Skeletal muscle tissue (tissue), 3 donors: ENCODE measurements at regions not wholly inside any gene's neighbourhood (a gene's known extent, or its start where the extent isn't known, plus 50 kb on each side); places are given as distances from the start of the nearest gene placed in this dataset.
A peak's percentile ranks its signal among the peaks of the same experiment; 100 is the strongest.

Source experiments
- H3K27ac ChIP-seq: one replicate; pipeline ENCODE4 v1.7.0; 2013; ENCODE audit warnings: mild to moderate bottlenecking, low read depth, low read length, inconsistent platforms
- H3K27me3 ChIP-seq, 3 donors: one replicate each; pipeline ENCODE4 v1.7.0; 2013; ENCODE audit warnings: low read length in 3 of 3; ENCODE audit not compliant: control insufficient read depth in 3 of 3, insufficient read depth in 3 of 3
- H3K36me3 ChIP-seq, 3 donors: one replicate each; pipeline ENCODE4 v1.7.0; 2013; ENCODE audit warnings: low read length in 3 of 3; ENCODE audit not compliant: control insufficient read depth in 3 of 3, insufficient read depth in 3 of 3
- H3K4me1 ChIP-seq, 3 donors: one replicate each; pipeline ENCODE4 v1.7.0; 2013; ENCODE audit warnings: low read length in 3 of 3, mild to moderate bottlenecking in 3 of 3; ENCODE audit not compliant: control insufficient read depth in 3 of 3, insufficient read depth in 3 of 3
- H3K4me3 ChIP-seq, 3 donors: one replicate each; pipeline ENCODE4 v1.7.0; 2013; ENCODE audit warnings: low read length in 3 of 3
- H3K9ac ChIP-seq, 3 donors: one replicate each; pipeline ENCODE4 v1.7.0; 2013; ENCODE audit warnings: low read length in 3 of 3, mild to moderate bottlenecking in 3 of 3, moderate library complexity in 2 of 3, low read depth in 1 of 3
- H3K9me3 ChIP-seq, 3 donors: one replicate each; pipeline ENCODE4 v1.7.0; 2013; ENCODE audit warnings: low read length in 3 of 3; ENCODE audit not compliant: control insufficient read depth in 3 of 3
- donor health status: Osteomylitis.

DNA sequence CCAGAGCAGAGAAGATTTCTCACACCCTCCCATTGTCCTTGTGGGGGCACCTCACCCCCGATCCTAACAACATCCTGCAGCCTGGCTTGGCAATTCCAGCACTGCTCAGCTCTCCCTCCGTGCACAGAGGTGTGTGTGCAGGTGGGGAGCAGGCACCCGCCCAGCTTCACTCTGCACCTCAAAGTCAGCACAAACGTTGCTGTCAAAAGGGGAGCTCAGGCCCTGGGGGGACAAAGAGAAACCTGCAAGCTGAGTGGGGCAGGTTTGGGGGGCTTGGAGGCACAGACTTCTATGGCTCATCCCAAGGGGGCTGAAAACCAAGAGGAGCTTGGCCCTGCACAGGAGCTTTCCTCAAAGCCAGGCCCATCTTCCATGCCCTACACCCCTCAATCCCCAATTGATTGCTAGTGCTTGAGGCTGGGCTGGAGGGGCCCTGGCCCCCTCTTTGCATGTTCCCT lies 231.9 kb upstream of the TNRC6C start:
- peaks cover 10 to 22% (median 16%) of the 10 kb centered on the region in 3 donors for H3K4me1 ChIP-seq
- no peaks in the 10 kb centered on the region for H3K9me3 ChIP-seq
- peaks cover 0 to 27% (median 10%) of the 10 kb centered on the region in 3 donors for H3K27me3 ChIP-seq
- no peak overlapping the region for H3K9ac ChIP-seq
- no peak overlapping the region for H3K27ac ChIP-seq
- no peaks in the 10 kb centered on the region for H3K36me3 ChIP-seq
- no peak overlapping the region for H3K4me3 ChIP-seq

DNA sequence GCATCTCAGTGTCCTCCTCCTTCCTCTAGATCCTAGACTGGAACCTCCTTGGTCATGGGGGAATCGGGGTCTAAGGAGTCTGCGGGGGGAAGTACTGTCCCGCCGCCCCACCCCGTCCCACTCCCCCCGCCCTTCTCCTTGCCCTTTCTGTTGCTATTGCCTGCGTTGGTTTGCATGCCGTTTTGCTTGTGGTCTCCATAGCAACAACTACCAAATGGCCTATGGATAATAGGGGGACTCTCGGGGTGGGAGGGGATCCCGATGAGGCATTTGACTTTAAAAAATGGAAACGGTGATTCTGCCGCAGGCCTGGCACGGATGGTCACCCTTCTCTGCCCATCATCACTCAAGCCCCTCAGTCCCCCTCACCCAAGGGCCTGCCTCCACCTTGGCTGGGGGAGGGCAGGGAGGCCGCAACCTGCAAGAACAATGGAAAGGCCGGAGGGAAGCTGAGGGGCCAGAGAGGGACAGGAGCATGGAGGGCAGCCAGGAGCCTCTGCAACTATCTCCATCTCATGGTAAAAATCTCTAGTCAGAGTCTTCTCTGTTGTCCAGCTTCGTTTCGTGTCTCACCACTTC lies 231.4 kb upstream of the TNRC6C start:
- Histone ChIP-seq H3K9ac (peak overlapping the region in 1 of 3 donors; percentile 45), H3K36me3 (no peaks in the 10 kb centered on the region), H3K4me1 (peaks cover 10 to 22% (median 16%) of the 10 kb centered on the region in 3 donors), H3K27me3 (peaks cover 0 to 27% (median 10%) of the 10 kb centered on the region in 3 donors), H3K27ac (peak overlapping the region; percentile 50), H3K9me3 (no peaks in the 10 kb centered on the region), H3K4me3 (no peak overlapping the region)

DNA sequence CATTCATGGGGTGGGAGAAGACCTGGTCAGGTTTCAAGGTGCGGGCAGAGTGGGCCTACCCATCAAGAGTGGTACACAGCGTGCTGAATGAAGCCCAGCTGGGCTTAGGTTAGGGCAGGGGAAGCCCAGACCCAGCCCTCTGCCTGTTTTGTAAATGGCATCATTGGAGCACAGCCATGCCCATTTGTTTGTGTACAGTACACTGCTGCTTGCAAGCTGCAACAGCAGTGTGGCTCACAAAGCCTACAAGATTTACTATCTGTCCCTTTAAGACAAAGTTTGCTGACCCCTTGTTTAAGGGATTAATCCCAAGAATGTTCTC lies 230.1 kb upstream of the TNRC6C start:
- Histone ChIP-seq H3K9ac (peak overlapping the region in 1 of 3 donors; percentile 40), H3K27ac (peak overlapping the region; percentile 50), H3K9me3 (peaks cover 0 to 2% (median 0%) of the 10 kb centered on the region in 3 donors), H3K4me3 (no peak overlapping the region), H3K4me1 (peaks cover 10 to 19% (median 16%) of the 10 kb centered on the region in 3 donors), H3K27me3 (peaks cover 0 to 25% (median 10%) of the 10 kb centered on the region in 3 donors), H3K36me3 (no peaks in the 10 kb centered on the region)

DNA sequence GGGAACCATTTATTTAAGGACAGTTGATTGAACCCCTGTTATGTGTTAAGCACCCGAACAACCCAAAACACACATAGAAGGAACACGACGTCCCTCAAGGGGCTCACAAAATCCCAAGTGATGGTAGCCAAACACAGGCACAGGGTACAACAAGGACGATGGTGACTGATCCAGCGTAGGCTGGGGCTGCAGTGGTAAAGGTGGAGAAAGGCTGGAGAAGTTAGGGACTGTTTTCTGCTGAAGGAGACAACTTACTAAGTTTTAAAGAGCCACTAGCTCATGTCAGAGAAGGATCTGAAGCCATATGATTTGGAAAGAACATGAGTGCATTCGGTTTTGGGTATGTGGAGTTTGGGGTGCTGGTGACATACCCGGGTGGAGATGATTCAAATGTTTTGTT lies 229.6 kb upstream of the TNRC6C start:
- H3K27me3 ChIP-seq, result peaks cover 1 to 25% (median 10%) of the 10 kb centered on the region in 3 donors
- H3K9ac ChIP-seq, result no peak overlapping the region
- peaks cover 11 to 20% (median 16%) of the 10 kb centered on the region in 3 donors for H3K4me1 ChIP-seq
- H3K36me3 ChIP-seq, result no peaks in the 10 kb centered on the region
- H3K27ac ChIP-seq, result no peak overlapping the region
- H3K9me3 ChIP-seq, result peaks cover 0 to 5% (median 2%) of the 10 kb centered on the region in 3 donors
- H3K4me3 ChIP-seq, result no peak overlapping the region

DNA sequence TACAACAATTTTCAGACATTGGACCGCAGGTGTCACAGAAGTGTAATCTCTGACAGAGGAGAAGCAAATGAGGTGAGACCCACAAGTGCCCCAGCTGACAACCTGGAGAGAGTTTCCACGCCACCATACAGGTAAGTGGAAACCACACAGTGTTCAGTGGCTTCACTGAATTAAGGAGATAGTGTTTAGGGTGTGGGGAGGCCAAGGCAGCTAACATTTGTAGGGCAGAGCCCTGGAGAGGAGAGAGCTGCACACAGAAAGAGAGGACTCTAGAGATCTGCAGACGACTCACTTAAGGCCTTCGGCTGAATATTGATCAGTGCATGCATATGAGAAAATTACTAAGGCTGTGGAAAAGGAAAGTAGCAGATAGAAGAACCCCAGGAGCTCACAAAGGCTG lies 228.9 kb upstream of the TNRC6C start:
- no peak overlapping the region for H3K4me3 ChIP-seq
- peaks cover 0 to 5% (median 2%) of the 10 kb centered on the region in 3 donors for H3K9me3 ChIP-seq
- H3K27me3 ChIP-seq, result peaks cover 8 to 25% (median 13%) of the 10 kb centered on the region in 3 donors
- no peak overlapping the region for H3K9ac ChIP-seq
- H3K4me1 ChIP-seq, result peaks cover 18 to 24% (median 21%) of the 10 kb centered on the region in 3 donors
- H3K36me3 ChIP-seq, result no peaks in the 10 kb centered on the region
- no peak overlapping the region for H3K27ac ChIP-seq

DNA sequence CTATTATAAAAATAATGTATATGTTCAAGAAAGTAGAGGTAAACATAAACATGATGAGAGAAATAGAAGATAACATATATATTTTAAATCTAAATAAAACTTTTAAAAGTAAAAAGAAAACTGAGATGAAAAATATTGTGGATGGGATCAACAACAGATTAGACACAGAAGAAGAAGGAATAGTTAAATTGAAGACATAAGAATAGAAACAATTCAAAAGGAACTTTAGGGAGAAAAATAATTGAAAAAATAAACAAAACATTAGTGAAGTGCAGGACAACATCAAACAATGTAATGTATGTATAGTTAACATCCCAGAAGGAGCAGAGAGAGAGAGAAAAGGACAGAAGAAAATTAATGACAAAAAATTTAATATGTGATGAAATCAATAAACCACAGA lies 228.1 kb upstream of the TNRC6C start:
- Histone ChIP-seq H3K27ac (no peak overlapping the region), H3K4me3 (no peak overlapping the region), H3K27me3 (peaks cover 15 to 25% (median 20%) of the 10 kb centered on the region in 3 donors), H3K9ac (no peak overlapping the region), H3K4me1 (peaks cover 26 to 32% (median 28%) of the 10 kb centered on the region in 3 donors), H3K9me3 (peaks cover 0 to 5% (median 2%) of the 10 kb centered on the region in 3 donors), H3K36me3 (no peaks in the 10 kb centered on the region)

DNA sequence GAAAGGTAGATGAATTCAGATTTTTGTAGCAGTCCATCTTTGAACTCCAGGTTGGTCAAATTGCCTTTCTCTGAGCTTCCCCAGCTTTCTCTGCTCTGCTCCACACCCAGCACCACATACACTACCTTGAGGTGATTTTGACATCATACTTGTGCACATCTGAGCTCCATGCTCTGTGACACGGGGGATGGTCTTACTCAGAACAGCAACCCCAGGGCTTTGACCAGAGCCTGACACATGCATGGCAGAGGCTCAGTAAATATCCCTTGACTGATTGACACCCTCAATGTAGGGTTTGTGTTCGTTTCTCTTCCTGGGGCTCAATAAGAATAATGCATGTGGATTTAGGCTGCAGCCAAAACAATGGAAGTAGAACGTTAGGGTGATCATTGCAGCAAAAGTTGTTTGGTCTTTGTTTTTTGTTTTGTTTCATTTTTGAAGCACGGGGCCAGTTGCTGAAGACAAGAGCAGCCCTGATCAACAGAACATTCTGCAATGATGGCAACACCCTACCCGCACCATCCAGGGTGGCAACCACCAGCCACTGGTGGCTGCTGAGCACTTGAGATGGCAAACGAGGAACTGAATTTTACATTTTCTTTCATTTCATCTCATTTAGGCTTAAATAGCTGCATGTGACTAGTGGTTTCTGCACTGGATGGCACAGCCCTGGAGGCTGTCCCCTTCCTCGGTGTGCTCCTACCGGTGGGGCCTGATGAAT lies 224.8 kb upstream of the TNRC6C start:
- Histone ChIP-seq H3K27ac (peak overlapping the region; percentile 51), H3K36me3 (no peaks in the 10 kb centered on the region), H3K27me3 (peaks cover 19 to 31% (median 22%) of the 10 kb centered on the region in 3 donors), H3K9ac (no peak overlapping the region), H3K4me1 (peaks cover 27 to 29% (median 28%) of the 10 kb centered on the region in 3 donors), H3K9me3 (peaks cover 0 to 5% (median 2%) of the 10 kb centered on the region in 3 donors), H3K4me3 (no peak overlapping the region)

DNA sequence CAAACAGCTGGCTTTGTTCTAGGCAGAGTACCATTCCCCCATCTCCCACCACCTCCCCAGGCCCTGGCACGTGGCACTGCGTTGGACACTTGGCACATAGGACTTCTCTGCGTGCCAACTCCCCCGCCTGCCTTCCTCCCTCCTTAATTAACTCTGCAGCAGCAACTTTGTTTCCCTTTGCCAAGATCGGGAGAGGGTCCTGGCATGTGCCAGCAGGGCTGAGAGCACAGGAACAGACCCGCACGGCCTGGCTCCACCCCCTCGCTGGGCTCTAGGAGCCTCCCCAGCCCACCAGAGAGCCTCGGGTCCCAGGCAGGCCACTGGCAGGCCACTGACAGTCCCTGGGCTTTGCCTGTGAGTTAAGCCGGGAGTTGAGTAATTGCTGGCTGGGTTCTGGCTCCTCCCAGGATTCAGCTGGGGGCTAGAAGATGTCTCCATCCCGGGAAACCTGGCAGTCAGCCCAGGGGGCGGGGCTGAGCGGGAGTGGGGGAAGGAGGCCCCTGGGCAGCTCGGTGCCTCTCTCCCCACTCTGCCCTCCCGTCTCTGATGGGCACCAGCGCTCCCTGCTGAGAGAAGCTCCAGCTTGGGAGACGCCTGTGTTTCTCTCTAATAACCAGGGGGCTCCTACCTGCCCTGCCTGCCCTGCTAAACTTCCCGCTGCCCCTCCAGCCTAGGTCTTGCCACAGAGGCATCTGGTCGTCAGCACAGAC lies 224.0 kb upstream of the TNRC6C start:
- Histone ChIP-seq H3K27me3 (peaks cover 19 to 31% (median 22%) of the 10 kb centered on the region in 3 donors), H3K4me1 (peaks cover 32 to 34% (median 33%) of the 10 kb centered on the region in 3 donors), H3K4me3 (peak overlapping the region in 1 of 3 donors; percentile 22), H3K27ac (peak overlapping the region; percentile 51), H3K36me3 (no peaks in the 10 kb centered on the region), H3K9me3 (peaks cover 0 to 5% (median 2%) of the 10 kb centered on the region in 3 donors), H3K9ac (peak overlapping the region in 1 of 3 donors; percentile 50)

DNA sequence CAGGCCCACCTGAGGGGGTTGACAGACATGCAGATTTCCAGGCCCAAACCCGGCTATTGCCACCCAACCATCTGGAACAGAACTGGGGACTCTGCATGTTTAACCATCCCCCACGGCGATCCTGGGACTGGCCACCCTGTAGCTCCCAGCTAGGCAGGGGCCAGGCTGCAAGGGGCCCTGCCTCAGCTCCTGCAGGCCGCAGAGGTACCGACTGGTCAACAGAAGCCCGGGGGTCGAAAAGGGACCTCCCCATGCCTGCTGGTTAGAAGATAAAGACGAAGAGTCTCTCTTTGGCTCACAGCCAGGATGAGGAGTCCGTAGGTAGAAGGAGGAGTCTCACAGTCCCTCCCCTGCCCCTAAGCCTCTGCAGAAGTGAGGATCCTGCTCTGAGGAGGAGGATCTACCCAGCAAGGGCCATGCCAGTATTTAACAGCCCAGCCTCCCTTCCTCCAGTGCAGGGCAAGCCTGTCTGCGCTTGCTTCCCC lies 223.4 kb upstream of the TNRC6C start:
- peaks cover 32 to 34% (median 33%) of the 10 kb centered on the region in 3 donors for H3K4me1 ChIP-seq
- H3K9ac ChIP-seq, result peak overlapping the region in 1 of 3 donors; percentile 50
- H3K27me3 ChIP-seq, result peaks cover 19 to 31% (median 22%) of the 10 kb centered on the region in 3 donors
- peak overlapping the region in 1 of 3 donors; percentile 29 for H3K4me3 ChIP-seq
- H3K36me3 ChIP-seq, result no peaks in the 10 kb centered on the region
- peak overlapping the region; percentile 51 for H3K27ac ChIP-seq
- H3K9me3 ChIP-seq, result peaks cover 0 to 5% (median 2%) of the 10 kb centered on the region in 3 donors
